OCI-LY7 (cell line): ENCODE measurements at regions not wholly inside any gene's neighbourhood (a gene's known extent, or its start where the extent isn't known, plus 50 kb on each side); places are given as distances from the start of the nearest gene placed in this dataset.

Source experiments
- EZH2phosphoT487 ChIP-seq: fragments of 200-600 bp; sonication (generic); IDR thresholded peaks from 2 replicates; pipeline ENCODE4 v1.6.1; 2018; ENCODE audit warnings: low read depth, borderline replicate concordance, mild to moderate bottlenecking, mixed run types, antibody characterized with exemption, low read length, moderate library complexity, mixed read lengths
- TF ChIP-seq, protein P1 (sequence below): fragments of 200-600 bp; sonication (generic); conservative IDR thresholded peaks from 2 replicates; pipeline ENCODE4 v1.5.1; 2014; ENCODE audit warnings: mild to moderate bottlenecking, antibody characterized with exemption, low read length, moderate library complexity, mixed read lengths

GRCh38 chr6:97462938-97463598, 180.1 kb upstream of the MMS22L start:
- TF ChIP-seq, protein P1, sequence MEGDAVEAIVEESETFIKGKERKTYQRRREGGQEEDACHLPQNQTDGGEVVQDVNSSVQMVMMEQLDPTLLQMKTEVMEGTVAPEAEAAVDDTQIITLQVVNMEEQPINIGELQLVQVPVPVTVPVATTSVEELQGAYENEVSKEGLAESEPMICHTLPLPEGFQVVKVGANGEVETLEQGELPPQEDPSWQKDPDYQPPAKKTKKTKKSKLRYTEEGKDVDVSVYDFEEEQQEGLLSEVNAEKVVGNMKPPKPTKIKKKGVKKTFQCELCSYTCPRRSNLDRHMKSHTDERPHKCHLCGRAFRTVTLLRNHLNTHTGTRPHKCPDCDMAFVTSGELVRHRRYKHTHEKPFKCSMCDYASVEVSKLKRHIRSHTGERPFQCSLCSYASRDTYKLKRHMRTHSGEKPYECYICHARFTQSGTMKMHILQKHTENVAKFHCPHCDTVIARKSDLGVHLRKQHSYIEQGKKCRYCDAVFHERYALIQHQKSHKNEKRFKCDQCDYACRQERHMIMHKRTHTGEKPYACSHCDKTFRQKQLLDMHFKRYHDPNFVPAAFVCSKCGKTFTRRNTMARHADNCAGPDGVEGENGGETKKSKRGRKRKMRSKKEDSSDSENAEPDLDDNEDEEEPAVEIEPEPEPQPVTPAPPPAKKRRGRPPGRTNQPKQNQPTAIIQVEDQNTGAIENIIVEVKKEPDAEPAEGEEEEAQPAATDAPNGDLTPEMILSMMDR = no peak
- no peak for TF ChIP-seq EZH2phosphoT487
